Fibroblast of skin of right quadriceps (primary cell): ENCODE measurements at regions not wholly inside any gene's neighbourhood (a gene's known extent, or its start where the extent isn't known, plus 50 kb on each side); places are given as distances from the start of the nearest gene placed in this dataset.
A peak's percentile ranks its signal among the peaks of the same experiment; 100 is the strongest.

Source experiments
- DNase-seq: peaks from one replicate; pipeline ENCODE4 v3.0.0-alpha.2; 2013

GRCh38 chrX:36436361-36436760 lies 516.8 kb downstream of the CFAP47 start:
- peak; percentile 0 for DNase-seq

- DNase-seq, result no peak
These were observed 523.5 kb downstream of the CFAP47 start for GRCh38 chrX:36443007-36443406.

- DNase-seq, result no peak
These were observed 526.0 kb downstream of the CFAP47 start for GRCh38 chrX:36445566-36445965.

GRCh38 chrX:36462142-36462541 lies 542.6 kb downstream of the CFAP47 start:
- DNase-seq, result no peak

- no peak for DNase-seq
These were observed 527.6 kb upstream of the FAM47C start for GRCh38 chrX:36480441-36480990.

- DNase-seq, result no peak
These were observed 506.9 kb upstream of the FAM47C start for GRCh38 chrX:36501169-36501702.

- DNase-seq, result no peak
These were observed 503.5 kb upstream of the FAM47C start for GRCh38 chrX:36504625-36505024.

GRCh38 chrX:36508042-36508441 lies 500.1 kb upstream of the FAM47C start:
- no peak for DNase-seq

- no peak for DNase-seq
These were observed 497.4 kb upstream of the FAM47C start for GRCh38 chrX:36510736-36511135.

GRCh38 chrX:36528661-36529060 lies 479.5 kb upstream of the FAM47C start:
- DNase-seq, result no peak

GRCh38 chrX:36534900-36535299 lies 473.3 kb upstream of the FAM47C start:
- no peak for DNase-seq

- DNase-seq, result no peak
These were observed 464.7 kb upstream of the FAM47C start for GRCh38 chrX:36543499-36543898.

GRCh38 chrX:36562986-36563385 lies 445.2 kb upstream of the FAM47C start:
- DNase-seq, result no peak

GRCh38 chrX:36568946-36569345 lies 439.2 kb upstream of the FAM47C start:
- no peak for DNase-seq

GRCh38 chrX:36573720-36574119 lies 434.4 kb upstream of the FAM47C start:
- no peak for DNase-seq

- DNase-seq, result no peak
These were observed 432.5 kb upstream of the FAM47C start for GRCh38 chrX:36575670-36576069.

- no peak for DNase-seq
These were observed 431.2 kb upstream of the FAM47C start for GRCh38 chrX:36577006-36577405.

GRCh38 chrX:36581030-36581429 lies 427.1 kb upstream of the FAM47C start:
- no peak for DNase-seq

- DNase-seq, result no peak
These were observed 424.5 kb upstream of the FAM47C start for GRCh38 chrX:36583674-36584073.

GRCh38 chrX:36609616-36610585 lies 398.3 kb upstream of the FAM47C start:
- no peak for DNase-seq

GRCh38 chrX:36626898-36627297 lies 381.3 kb upstream of the FAM47C start:
- no peak for DNase-seq

GRCh38 chrX:36640232-36640631 lies 367.9 kb upstream of the FAM47C start:
- DNase-seq, result no peak

GRCh38 chrX:36642052-36642451 lies 366.1 kb upstream of the FAM47C start:
- no peak for DNase-seq

- DNase-seq, result no peak
These were observed 357.5 kb upstream of the FAM47C start for GRCh38 chrX:36650622-36651021.
